DMS114 treated with DMSO at 0.1 percent for 48 hours (cell line): ENCODE measurements at regions not wholly inside any gene's neighbourhood (a gene's known extent, or its start where the extent isn't known, plus 50 kb on each side); places are given as distances from the start of the nearest gene placed in this dataset.

Experiments
- DNase-seq: peaks from one replicate; lab custom pipeline; 2025; ENCODE audit not compliant: unreplicated experiment; lab: John Stamatoyannopoulos, UW

GRCh38 chr3:113136071-113136470 lies 75.3 kb upstream of the BOC start:
- DNase-seq = peak; percentile 6

- DNase-seq = no peak
Measured at GRCh38 chr3:113136544-113136943, 74.8 kb upstream of the BOC start.

- no peak for DNase-seq
Measured at GRCh38 chr3:113138839-113139743, 72.3 kb upstream of the BOC start.

- no peak for DNase-seq
Measured at GRCh38 chr3:113140876-113141275, 70.5 kb upstream of the BOC start.

GRCh38 chr3:113141543-113141942 lies 69.8 kb upstream of the BOC start:
- DNase-seq = no peak

GRCh38 chr3:113142476-113142875 lies 68.9 kb upstream of the BOC start:
- DNase-seq = no peak

GRCh38 chr3:113143353-113143752 lies 68.0 kb upstream of the BOC start:
- DNase-seq = no peak

GRCh38 chr3:113147681-113148261 lies 63.6 kb upstream of the BOC start:
- no peak for DNase-seq

- no peak for DNase-seq
Measured at GRCh38 chr3:113148284-113148683, 63.1 kb upstream of the BOC start.

- DNase-seq = no peak
Measured at GRCh38 chr3:113150250-113150649, 61.1 kb upstream of the BOC start.

GRCh38 chr3:113151461-113152031 lies 59.8 kb upstream of the BOC start:
- no peak for DNase-seq

GRCh38 chr3:113152849-113153248 lies 58.5 kb upstream of the BOC start:
- no peak for DNase-seq

- DNase-seq = no peak
Measured at GRCh38 chr3:113153499-113154107, 57.8 kb upstream of the BOC start.

- no peak for DNase-seq
Measured at GRCh38 chr3:113156816-113157333, 54.5 kb upstream of the BOC start.

GRCh38 chr3:113157408-113158030 lies 53.8 kb upstream of the BOC start:
- DNase-seq = no peak

GRCh38 chr3:113158171-113158570 lies 53.2 kb upstream of the BOC start:
- DNase-seq = no peak
